Fibroblast of mammary gland (primary cell): ENCODE measurements at regions not wholly inside any gene's neighbourhood (a gene's known extent, or its start where the extent isn't known, plus 50 kb on each side); places are given as distances from the start of the nearest gene placed in this dataset.

ENCODE experiments used
- DNase-seq: peaks from one replicate; pipeline ENCODE4 v3.0.0-alpha.2; 2010; ENCODE audit warnings: low read depth
- H3K4me3 ChIP-seq: 2 replicates; pipeline ENCODE4 v1.5.1; 2011; ENCODE audit warnings: low read depth, mild to moderate bottlenecking, low read length, moderate library complexity; ENCODE audit not compliant: control insufficient read depth
- CTCF ChIP-seq: conservative IDR thresholded peaks from 2 replicates; pipeline ENCODE4 v1.5.1; 2011; ENCODE audit warnings: low read depth, low read length, inconsistent platforms; ENCODE audit not compliant: control insufficient read depth, insufficient read depth

- H3K4me3 ChIP-seq: no peak overlapping the region
- no peak for DNase-seq
- TF ChIP-seq CTCF: no peak
These were observed 239.9 kb downstream of the ATPSCKMT start for GRCh38 chr5:10009802-10010201.

- no peak for TF ChIP-seq CTCF
- no peak overlapping the region for H3K4me3 ChIP-seq
- no peak for DNase-seq
These were observed 262.6 kb downstream of the ATPSCKMT start for GRCh38 chr5:9987101-9987500.

- H3K4me3 ChIP-seq: no peak overlapping the region
- no peak for DNase-seq
- TF ChIP-seq CTCF: no peak
These were observed 272.6 kb downstream of the ATPSCKMT start for GRCh38 chr5:9977070-9977469.

GRCh38 chr5:9976621-9977020 lies 273.1 kb downstream of the ATPSCKMT start:
- DNase-seq: no peak
- no peak for TF ChIP-seq CTCF
- no peak overlapping the region for H3K4me3 ChIP-seq

GRCh38 chr5:9972059-9972458 lies 277.6 kb downstream of the ATPSCKMT start:
- no peak overlapping the region for H3K4me3 ChIP-seq
- no peak for DNase-seq
- no peak for TF ChIP-seq CTCF

- no peak for TF ChIP-seq CTCF
- no peak overlapping the region for H3K4me3 ChIP-seq
- DNase-seq: no peak
These were observed 278.4 kb downstream of the ATPSCKMT start for GRCh38 chr5:9971301-9971700.

- TF ChIP-seq CTCF: no peak
- no peak for DNase-seq
These were observed 290.8 kb downstream of the ATPSCKMT start for GRCh38 chr5:9958914-9959313.

More at GRCh38 chr5:9958914-9959313, 290.8 kb downstream of the ATPSCKMT start:
- no peak overlapping the region for H3K4me3 ChIP-seq
